HG03457 (cell line): ENCODE measurements at regions not wholly inside any gene's neighbourhood (a gene's known extent, or its start where the extent isn't known, plus 50 kb on each side); places are given as distances from the start of the nearest gene placed in this dataset.
"Not testable (repeated sequence)": the region's sequence is repeated elsewhere in the genome, so short reads cannot be mapped to it uniquely, and the experiment has no call there.

ENCODE experiments used
- ATAC-seq: cut with Tn5 transposase; IDR thresholded peaks from one replicate; pipeline ENCODE4 v1.9.1; 2021; ENCODE audit warnings: moderate number of reproducible peaks; ENCODE audit not compliant: unreplicated experiment

DNA sequence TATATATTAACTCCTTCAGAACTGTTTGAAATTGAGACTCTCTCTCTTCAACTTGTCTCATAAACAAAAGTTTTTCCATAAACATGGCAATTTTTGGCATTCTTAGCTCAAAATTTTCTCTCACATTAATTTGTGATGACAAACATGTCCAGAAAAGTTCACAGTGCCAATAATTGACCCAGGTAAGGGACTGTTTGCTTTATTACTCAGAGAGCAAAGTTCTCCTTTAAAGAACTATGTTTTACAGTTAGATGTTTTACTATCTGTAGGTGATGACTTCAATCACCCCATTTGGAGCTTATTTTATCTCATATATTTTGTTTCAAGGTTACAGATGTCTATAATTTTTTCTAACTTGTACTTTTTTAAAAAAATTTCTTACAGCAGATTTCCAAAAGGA, 855.6 kb downstream of the SLC16A7 start:
- no peak for ATAC-seq

DNA sequence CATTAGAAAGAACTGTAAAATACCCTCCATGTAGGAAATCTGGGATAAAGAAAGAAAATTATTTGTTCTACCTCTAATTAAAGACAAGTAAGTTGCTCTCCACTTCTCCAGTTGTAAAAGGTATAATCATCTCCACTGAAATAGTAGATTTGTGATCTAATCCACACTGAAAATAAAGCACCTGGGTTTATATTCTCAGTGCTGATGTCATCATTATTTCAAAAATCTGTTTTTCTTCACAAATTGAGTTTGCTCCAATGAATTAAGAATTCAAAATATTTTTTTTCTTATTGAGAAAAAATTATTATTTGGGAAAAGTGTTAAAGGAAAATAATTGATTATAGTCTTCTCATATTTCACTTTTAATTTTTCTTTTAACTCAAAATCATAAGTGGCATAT, 869.2 kb downstream of the SLC16A7 start:
- ATAC-seq: no peak

DNA sequence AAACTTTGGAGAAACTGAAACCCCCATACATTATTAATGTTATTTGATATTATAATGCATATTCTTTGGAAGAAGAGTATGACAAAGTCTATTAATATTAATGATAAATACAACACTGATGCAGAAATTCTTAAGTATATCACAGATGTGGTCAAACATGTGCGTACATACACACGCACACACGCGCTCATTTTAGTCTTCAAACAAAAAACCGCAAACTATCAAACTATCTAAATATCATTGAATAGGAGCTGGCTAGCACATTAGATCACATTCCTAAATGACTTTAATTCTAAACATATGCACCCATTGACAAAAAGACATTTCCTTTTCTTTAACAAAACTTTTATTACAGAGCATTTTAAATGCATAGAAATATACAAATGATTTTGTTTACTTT, 872.7 kb downstream of the SLC16A7 start:
- no peak for ATAC-seq

DNA sequence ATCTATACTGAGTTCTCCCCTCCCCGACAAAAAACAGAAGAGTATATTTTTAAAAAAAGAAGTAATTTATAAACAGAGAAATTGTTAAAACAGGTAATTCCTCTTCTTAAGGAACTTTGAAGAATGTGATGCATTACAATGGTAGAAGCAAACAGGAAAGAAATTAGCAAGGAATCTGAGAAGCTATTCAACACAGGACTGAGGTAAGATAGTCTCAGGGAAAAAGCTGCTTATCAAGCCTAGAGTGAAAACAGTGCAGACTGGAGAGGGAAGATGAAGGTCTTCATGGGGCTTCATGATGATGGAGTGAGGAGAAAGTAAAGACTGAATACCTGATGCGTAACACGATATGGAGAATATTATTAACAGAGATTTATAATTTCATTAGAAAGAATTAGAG, 880.0 kb downstream of the SLC16A7 start:
- no peak for ATAC-seq

DNA sequence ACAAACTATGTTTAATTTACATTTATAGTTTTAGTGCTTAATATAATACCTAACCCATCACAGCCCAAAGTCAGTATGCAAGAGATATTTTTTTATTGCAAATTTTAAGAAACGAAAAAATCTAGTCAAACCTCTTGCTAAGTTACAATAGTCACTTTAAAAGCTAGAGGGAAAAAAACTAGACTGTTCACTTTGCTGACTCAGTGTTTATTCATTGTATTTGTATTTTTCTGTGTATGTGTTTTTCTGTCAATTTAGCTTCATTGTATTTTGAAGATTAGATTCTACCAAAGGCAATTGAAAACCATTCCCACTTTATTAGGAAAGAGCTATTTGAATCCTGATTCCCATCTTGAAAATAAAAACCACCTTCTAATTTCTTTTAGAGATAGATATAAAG, 891.5 kb downstream of the SLC16A7 start:
- no peak for ATAC-seq

DNA sequence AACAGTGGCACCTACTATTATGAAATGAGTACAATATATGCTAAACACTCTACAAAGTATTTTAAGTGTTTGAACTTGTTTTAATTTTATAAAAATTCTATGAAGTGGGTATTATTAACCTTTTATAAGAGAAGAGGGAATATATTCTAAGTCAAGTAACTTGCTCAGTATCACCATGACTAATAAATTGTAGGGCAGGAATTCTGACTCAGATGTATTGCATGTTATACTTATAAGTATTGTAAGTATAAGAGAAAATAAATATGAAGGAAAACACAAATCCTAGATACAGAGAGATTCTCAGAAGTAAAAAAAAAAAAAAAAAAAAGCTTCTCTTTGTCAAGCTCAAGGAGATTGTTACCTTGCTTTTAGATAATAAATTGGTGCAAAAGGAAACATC, 893.2 kb downstream of the SLC16A7 start:
- no peak for ATAC-seq

DNA sequence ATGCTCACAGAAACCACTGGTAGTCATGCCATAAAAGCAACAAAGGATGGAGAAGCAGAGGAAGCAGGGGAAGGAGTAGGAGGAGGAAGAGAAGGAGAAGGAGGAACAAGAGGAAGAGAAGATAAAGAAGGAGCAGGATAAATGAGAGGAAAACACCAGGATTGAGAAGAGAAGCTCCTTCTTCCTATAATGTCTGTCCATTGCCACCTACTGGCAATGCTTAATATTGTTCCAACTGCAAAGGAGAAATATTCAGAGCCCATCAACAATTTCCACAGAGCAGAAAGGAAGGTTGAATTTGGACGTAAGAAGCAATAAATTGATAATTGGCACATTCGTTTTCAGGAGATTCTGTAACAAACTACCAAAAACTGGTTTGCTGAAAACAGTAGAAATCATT, 898.4 kb downstream of the SLC16A7 start:
- no peak for ATAC-seq

DNA sequence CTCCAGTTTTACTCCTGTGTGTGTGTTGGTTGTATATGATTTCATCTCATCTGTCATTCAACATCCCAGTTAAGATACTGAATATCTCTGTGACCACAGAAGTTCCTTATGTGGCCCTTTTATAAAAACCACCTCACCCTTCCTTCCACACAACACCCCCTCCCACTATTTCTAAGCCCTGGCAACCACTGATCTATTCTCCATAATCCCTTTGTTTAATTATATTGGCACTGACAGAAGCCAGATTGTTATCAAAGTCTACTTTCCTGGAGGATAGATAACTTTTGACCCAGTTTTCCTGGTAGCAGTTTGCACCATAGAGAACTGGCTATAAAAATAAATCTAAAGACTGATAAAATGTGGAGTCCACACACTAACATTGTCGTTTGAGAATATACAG, 902.8 kb downstream of the SLC16A7 start:
- ATAC-seq: no peak

DNA sequence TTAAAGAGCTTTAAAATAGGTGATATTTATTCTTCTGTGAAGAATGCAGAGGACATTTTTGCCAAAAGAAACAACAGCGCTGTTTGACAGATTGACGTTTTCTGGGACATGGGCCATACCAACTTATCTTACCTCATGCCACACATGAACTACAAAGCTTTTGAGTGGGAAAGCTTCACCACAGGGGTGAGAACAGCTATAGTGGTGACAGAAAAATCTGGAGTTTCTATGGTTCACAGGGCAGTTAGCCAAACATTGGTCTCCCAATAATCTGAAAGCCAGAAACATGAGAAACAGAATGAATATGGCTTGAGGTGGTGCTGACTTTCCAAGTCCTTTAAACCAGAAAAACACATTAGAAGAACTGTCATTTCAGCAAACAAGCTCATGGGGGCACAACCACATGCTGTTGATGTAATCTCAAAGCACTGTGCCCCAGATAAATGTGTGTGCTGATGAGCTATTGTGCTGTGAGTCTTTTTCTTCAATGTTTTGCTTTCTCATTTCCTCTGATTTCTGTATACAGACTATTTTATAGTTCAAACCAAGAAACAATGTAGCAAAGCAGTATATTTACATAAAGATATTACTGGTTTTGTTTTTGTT, 905.4 kb downstream of the SLC16A7 start:
- no peak for ATAC-seq

DNA sequence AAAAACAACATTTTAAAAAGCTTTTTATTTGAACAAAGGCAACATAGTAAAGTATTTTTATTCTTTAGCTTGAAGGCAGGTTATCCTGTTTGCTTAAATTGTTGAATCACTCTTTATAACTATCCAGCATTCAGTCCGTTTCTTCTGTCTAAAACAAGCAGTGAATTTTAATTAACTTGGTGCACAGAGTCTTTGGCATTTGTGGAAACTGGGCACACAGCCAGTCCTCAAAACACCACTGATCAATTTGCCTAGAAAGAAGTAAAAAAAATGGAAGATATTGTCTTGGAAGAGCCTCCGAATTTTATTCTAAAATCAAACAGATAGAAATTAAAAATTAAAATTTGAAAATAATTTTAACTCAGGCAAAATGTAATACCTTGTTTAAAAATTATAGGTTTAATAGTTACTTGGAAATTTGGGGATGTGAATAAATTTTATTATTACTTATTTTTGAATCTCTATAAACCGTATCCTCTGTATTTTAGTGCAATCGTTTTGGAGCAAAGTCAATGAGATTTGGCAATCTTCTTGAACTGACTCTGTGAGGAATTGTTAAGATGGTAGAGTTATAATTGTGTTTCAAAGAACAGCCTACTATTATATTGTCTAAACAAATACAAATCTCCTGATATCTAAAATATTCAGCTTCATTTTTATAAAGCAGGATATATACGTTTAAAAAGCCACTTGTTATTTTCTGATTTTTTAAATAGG, 927.0 kb downstream of the SLC16A7 start:
- ATAC-seq: no peak

DNA sequence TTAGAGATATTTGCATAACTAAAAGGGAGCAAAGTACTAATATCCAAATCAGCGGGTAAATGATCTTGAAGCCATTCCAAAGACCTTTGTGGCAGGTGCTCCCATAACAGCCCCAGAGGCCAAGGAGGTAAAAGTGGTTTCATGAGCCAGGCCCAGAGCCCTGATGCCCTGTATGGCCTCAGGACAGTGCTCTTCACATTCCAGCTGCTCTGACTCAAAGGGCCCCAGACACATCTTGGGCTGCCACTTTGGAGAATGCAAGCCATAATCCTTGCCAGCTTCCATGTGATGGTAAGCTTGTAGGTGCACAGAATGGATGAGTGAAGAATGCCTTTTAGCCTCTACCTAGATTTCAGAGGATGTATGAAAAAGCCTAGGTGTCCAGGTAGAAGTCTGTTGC, 933.4 kb downstream of the SLC16A7 start:
- ATAC-seq: no peak

DNA sequence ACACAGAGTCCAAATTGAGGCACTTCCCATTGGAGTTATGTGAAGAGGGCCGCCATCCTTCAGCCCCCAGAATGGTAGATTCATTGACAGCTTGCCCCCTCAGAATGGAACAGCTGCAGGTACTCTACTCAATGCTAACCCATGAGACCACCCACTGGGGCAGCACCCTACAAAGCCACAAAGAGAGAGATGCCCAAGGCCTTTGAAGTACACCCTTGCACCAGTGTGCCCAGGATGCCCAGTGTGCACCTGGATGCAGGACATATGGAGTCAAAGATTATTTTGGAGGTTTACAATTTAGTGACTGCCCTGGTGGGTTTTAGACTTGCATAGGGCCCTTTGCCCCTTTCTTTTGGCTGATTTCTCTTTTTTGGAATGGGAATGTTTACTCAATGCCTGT, 933.9 kb downstream of the SLC16A7 start:
- ATAC-seq: no peak

DNA sequence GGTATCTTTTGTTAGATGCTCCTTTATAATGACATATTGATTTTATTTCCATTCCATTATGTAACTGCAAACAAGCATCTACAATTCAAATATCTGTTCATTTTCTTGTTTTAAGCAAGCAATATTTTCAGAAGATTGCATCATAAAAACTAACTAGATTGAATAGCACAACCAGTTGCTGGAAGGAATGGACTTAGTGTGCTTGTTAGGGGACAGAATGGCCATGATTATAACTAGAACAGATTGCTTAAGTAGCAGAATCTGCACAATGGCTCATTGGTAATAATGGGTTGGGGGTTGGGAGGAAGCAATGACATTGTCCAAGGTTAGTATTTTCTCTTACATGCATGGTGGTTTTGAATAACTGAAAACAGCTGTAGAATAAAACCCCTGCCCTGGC, 939.5 kb downstream of the SLC16A7 start:
- ATAC-seq: no peak

DNA sequence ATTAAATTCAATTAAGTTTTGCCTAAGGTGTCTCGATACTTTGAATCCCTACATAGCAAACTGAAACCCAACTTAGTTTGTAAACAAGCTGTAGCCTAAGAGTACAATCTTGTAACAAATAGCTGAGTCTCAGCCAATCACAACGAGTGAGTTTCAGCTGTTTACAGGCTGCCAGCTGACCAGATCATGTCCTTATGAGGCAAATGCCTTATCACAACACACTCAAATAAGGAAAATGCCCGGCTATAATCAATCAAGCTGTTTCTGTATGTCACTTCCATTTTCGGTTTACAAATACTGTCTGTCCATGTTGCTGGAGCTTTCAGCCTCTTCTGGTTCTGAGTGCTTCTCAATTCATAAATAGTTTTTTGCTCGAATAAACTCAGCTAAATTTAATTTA, 943.8 kb downstream of the SLC16A7 start:
- ATAC-seq: no peak

DNA sequence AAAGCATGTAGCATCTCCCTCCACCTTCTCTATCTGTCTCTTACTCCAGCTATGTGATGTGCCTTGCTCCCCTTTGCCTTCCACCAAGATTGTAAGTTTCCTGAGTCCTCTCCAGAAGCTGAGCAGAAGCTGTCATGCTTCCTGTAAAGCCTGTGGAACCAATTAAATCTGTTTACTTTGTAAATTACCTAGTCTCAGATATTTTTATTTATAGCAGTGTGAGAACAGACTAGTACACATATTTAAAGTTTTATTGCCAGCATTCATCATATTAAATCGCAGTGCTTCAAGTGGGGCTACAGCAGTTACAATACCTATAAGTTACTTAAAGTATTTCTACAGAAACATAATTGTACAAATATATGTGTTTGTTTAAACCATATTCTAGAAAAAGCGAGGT, 973.1 kb downstream of the SLC16A7 start:
- no peak for ATAC-seq

DNA sequence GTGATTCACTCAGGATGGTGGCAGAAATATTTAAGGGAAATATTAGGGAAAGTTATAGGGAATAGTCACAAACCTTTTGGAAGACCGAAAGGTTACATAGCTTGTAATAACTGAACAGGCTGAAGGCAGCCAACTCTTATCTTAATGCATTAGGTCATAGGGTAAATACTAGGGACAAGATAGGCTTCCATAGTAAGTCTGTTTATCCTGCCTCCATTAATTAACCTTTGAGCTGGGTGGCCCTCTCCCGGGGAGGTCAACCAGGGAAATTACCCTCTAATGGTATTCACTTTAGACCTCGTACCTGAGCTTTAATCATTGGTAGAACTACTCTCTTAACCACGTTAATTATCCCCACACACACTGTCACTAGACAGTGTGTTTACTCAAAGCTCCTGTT, 981.8 kb downstream of the SLC16A7 start:
- ATAC-seq: no peak

DNA sequence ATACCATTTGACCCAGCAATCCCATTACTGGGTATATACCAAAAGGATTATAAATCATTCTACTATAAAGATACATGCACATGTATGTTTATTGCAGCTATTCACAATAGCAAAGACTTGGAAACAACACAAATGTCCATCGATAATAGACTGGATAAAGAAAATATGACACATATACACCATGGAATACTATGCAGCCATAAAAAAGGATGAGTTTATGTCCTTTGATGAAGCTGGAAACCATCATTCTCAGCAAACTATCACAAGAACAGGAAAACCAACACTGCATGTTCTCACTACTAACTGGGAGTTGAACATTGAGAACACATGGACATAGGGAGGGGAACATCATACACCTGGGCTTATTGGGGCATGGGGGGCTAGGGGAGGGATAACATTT, 991.8 kb downstream of the SLC16A7 start:
- not testable (repeated sequence) for ATAC-seq

DNA sequence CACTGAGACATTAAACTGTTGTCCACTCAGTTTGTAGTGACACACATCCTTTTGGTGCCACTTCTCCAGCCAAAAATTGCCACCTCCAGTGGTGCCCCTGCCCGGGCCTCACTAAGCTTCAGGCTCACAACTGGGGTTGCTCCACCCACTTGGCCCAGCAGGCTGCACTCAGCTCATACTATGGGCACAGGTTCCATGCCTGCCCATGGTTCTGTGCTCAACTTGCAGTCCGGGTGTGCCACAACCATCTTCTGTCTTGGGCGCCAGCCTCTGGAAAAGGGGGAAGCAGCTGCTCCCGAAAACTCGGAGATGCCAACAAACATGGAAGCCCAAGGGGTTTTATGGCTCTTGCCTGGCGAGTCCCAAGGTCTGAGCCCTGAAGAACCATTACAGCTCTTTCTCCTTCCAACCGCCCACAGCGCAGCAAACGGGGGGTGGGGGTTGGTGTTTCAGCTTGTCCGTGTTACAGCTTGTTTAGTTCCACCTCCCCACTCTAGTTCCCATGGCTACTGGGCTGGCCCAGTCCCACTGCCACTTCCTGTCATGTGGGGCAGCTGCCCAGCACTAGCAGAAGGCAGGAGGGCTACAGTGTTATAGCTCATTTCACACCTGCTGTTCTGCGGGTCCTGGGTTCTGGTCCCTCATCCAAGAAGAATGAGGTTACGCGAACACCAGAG, 998.3 kb downstream of the SLC16A7 start:
- no peak for ATAC-seq

DNA sequence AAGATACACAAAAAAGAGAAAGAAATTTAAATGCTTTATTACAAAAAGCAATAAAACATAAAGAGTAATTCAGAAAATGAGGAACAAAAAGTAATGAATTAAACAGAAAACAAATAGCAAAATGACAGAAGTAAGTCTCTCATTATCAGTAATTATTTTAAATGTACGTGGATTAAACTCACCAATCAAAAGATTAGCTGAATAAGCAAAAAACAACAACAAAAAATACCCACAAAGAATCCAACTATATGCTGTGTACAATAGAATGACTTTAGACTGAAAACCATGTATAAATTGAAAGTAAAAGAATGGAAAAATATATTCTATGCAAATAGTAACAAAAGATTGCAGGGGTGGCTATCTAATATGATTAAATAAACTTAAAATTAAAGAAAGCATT, 1006.8 kb downstream of the SLC16A7 start:
- ATAC-seq: no peak

DNA sequence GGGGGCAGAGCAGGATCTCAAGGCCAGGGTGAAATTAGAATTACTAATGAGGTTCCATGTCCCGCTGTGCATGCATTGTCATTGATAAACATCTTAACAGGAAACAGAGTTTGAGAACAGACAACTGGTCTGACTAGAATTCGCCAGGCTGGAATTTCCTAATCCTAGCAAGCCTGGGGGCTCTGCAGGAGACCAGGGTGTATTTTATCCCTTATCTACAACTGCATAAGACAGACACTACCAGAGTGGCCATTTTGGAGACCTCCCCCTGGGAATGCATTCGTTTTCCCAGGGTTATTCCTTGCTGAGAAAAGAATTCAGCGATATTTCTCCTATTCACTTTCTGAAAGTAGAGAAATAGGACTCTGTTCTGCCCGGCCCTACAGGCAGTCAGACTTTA, 1007.6 kb downstream of the SLC16A7 start:
- not testable (repeated sequence) for ATAC-seq

DNA sequence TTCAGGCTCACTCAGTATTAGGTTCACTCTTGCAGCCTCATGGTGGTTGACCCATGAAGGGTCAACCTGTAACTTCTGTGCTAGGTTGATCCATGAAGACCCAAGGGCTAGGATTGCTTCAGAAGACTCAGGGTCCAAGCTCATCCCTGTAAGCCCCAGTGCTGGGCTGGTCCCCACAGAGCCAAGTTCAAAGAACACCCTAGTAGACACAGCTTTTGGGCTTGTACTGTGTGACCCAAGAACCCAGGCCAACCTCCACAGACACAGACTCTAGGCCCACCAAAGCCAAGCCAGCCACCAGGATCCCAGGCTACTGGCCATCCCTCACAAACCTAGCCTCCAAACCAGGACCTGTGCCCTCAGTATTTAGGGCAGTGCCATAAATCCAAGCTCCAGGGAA, 1020.6 kb downstream of the SLC16A7 start:
- ATAC-seq: no peak

DNA sequence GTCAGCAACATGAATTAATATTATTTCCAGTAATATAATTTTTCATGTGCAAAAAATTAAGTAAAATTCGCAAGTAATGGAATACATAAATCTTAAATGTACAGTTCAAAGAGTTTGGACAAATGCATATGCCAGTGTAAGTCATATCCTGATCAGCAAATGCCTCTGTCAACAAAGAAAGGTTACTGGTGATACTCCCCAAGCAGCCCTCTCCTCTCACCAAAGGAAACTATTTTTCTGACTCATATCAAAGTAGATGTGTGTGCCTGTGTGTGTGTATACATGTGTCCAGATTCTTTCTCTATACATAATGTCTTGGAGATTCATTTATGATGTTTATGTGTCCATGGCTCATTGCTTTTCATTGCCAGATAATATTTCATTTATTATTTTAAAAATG, 1035.0 kb downstream of the SLC16A7 start:
- no peak for ATAC-seq
